ENCODE measurements at regions not wholly inside any gene's neighbourhood (a gene's known extent, or its start where the extent isn't known, plus 50 kb on each side); places are given as distances from the start of the nearest gene placed in this dataset.

DNA sequence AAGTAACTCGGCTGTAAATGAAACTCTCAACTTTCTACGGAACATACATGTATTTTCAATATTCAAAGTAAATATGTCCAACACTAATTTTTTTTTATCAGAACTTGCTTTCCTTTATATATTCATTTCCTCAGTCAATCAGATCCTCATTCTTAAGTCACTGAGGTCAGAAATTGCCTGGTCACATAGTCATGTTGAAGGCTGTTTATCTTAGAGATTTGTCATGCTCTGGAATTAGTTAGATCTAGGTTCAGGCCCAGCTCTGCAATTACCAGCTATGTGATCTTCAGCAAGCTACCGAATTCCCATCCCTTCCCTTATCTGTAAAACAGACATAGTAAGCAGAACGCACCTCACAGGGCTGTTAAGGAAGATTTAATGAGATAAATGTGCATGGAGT lies 228.8 kb downstream of the SPCS3 start:
- no peak overlapping the region for H3K27ac ChIP-seq

DNA sequence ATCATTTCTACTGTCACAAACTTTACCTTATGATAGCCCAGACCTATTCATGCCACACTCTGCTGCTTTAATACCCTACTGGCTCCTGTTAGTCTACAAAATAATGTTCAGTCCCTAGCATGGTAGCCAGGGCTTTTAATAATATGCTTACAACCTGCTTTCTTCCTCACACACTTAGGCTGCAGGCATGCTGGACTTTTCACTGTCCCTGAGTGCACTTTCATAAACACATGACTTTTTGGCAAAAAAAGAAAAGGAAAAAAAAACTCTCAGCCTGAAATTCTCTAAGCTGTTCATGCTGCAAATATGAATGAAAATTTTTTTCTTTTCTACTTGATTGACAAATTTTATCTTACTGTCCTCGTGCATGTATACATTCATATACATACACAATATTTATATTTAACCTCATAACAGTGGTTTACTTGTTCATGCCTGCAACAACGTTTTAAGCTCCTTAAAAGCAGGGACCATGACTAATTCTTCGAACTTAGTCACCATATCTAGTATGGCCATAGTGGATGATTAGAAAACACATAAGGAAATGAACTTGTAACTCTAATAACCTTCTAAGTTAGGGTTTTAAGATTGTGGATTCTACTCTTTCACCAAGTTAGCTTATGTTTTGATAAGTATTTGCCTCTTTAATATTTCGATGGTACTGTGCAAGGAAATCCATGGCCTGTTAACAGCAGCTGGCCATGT lies 229.5 kb downstream of the SPCS3 start:
- H3K27ac ChIP-seq: no peak overlapping the region
- no peak for TF ChIP-seq CTCF (conservative IDR thresholded peaks at IDR 0.05)

More for the DNA sequence above, 228.8 kb downstream of the SPCS3 start:
- no peak for TF ChIP-seq CTCF (conservative IDR thresholded peaks at IDR 0.05)

DNA sequence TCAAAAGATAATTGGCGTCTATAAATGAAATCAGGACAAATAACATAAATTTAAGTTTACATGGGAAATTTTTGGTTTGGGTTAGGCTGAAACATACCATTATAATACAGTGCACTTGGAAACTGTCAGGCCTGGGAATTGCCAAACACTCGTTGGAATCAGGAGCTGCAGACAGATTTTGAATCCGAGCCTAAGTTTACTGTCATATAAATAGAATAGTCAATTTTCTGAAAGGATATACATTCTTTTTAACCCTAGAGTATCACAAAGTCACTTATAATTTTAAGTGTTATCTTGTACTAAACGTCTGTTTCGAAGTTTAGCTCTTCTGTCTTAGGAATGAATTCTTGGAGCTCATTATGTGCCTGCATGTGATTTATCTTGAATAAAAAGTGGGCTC lies 234.1 kb downstream of the VEGFC start:
- no peak for TF ChIP-seq CTCF (conservative IDR thresholded peaks at IDR 0.05)
- no peak overlapping the region for H3K27ac ChIP-seq

DNA sequence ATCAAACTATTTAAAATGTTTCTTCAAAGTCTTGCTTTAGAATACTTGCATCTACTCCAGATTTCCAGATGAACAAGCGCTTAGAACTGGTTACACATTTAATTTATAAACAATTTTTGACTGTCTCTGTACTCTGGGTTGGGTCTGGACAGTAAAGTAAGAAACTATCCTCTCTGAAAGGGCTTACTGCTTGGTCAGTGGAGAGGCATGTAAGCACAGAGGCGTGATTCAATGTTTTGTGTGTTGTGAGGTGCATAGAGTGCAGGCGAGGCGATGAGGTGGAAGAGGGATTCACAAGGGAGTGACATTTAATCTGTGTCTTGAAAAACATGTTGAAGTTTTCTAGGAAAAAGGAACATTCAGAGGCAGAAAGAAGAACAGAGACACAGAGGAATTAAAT lies 231.4 kb downstream of the VEGFC start:
- TF ChIP-seq CTCF (conservative IDR thresholded peaks at IDR 0.05): no peak
- no peak overlapping the region for H3K27ac ChIP-seq

- peak; percentile 66 for TF ChIP-seq CTCF (conservative IDR thresholded peaks at IDR 0.05)
- no peak overlapping the region for H3K27ac ChIP-seq
Measured at GRCh38 chr4:176563591-176563990, 229.1 kb downstream of the VEGFC start.

DNA sequence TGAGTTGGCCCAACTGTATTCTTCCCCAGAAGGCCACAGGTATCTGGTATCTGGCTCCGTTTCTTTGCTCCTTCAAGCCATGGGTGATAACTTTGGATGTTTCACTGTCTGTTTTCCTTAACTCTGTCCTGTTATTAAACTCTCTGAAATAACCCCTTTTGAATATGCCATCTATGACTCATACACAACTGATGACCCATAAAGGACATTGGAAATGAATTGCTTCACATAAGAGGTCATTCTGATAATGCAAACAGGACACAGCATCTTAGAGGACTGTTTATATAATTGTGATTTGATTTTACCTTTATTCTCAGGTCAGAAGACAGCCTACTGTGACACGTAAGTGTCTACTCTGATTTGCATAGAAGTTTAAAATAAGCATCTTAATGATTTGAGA lies 227.7 kb downstream of the VEGFC start:
- H3K27ac ChIP-seq: no peak overlapping the region
- TF ChIP-seq CTCF (conservative IDR thresholded peaks at IDR 0.05): no peak

GRCh38 chr4:176566769-176567168 lies 226.0 kb downstream of the VEGFC start:
- no peak overlapping the region for H3K27ac ChIP-seq
- TF ChIP-seq CTCF (conservative IDR thresholded peaks at IDR 0.05): no peak

Data from VCaP (cell line).